Superior temporal gyrus (tissue), 1 donor: ENCODE measurements at regions not wholly inside any gene's neighbourhood (a gene's known extent, or its start where the extent isn't known, plus 50 kb on each side); places are given as distances from the start of the nearest gene placed in this dataset.
"Not testable (repeated sequence)": the region's sequence is repeated elsewhere in the genome, so short reads cannot be mapped to it uniquely, and the experiment has no call there.

Experiments
- DNase-seq: peaks from one replicate; pipeline ENCODE4 v3.0.0-alpha.2; 2016; ENCODE audit errors: extremely low spot score

- DNase-seq = no peak
These were observed 56.3 kb upstream of the ZNF92 start for GRCh38 chr7:65317372-65317771.

GRCh38 chr7:65310761-65311160 is 62.9 kb upstream of the ZNF92 start:
- no peak for DNase-seq

DNA sequence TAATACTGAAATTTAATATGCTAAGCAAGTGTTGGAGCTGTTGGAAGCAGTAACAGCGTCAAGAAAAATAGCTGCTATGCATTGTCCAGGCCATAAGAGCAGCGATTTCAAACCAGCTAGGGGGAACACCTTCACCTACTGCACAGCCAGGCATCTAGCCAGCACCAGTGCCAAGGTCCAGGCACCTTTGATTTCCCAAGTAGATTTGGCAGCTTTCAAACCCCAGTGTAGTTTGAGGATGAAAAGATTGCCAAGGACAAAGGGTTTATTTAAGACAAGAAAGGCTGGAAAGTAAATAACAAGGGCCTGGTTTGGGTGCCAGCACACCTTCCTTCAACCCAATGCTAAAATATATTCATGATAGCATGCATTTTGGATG is 65.4 kb upstream of the ZNF92 start:
- DNase-seq = no peak

GRCh38 chr7:65307651-65308299 is 65.9 kb upstream of the ZNF92 start:
- DNase-seq = peak; percentile 83

DNA sequence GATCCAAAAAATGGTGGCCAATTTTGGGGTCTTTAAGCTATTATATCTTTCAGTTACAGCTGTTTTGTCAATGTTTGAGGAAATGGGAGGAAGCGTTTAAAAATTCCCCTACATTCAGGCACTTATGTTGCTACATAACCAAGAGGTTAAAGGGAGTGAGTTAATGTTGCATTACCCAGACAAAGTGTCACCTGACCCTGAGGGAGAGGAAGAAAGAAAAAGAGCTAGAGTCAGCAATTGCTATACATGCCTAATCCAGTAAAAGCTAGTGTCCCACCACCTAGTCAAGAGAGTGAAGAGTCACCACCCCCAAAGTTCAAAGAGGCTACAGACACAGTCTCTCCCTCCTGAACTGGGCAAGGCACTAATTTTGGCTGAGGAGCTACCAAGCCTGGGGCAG is 69.5 kb upstream of the ZNF92 start:
- no peak for DNase-seq

DNA sequence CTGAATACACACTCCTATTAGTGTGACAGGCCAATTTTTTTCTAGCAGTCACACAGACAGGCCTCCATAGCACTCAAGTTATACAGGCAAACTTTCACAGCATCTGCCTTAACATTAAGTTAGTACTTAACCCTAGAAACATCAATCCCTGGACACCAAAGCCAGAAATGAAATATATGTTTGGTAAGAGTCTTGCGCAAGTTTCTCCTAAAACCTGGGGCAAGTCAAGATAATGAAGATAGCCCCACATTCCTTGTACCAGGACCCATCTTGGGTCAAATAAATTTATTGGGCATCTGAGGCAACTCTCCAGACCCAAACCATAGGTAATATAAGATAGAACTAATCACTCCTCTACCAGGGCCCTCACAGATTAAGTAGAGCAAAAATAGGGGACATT is 70.8 kb upstream of the ZNF92 start:
- DNase-seq = no peak

GRCh38 chr7:65301007-65301406 is 72.6 kb upstream of the ZNF92 start:
- no peak for DNase-seq

DNA sequence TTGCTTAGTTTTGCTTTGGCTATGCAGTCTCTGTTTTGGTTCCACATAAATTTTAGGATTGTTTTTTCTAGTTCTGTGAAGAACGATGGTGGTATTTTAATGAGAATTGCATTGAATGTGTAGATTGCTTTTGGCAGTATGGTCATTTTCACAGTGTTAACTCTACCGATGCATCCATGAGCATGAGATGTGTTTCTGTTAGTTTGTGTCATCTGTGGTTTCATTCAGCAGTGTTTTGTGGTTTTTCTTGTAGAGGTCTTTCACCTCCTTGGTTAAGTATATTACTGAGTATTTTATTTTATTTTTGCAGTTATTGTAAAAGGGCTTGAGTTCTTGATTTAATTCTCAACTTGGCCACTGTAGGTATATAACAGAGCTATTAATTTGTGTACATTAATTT is 78.2 kb upstream of the ZNF92 start:
- no peak for DNase-seq

DNA sequence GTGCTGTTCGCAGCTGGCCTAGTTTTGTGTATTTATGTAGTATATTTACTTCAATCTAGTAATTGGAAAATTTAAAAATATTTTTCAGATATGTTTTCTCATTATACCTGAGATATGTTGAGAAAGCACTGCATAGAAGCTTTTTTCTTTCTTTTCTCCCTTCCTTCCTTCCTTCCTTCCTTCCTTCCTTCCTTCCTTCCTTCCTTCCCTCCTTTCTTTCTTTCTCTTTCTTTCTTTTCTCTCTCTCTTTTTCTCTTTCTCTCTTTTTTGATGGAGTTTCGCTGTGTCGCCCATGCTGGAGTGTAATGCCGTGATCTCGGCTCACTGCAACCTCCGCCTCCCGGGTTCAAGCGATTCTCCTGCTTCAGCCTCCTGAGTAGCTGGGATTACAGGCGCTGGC is 83.3 kb upstream of the ZNF92 start:
- DNase-seq = not testable (repeated sequence)

GRCh38 chr7:65287023-65287422 is 86.6 kb upstream of the ZNF92 start:
- no peak for DNase-seq

GRCh38 chr7:65285906-65286864 is 87.5 kb upstream of the ZNF92 start:
- no peak for DNase-seq

GRCh38 chr7:65285241-65285640 is 88.4 kb upstream of the ZNF92 start:
- DNase-seq = not testable (repeated sequence)

GRCh38 chr7:65279795-65280194 is 93.9 kb upstream of the ZNF92 start:
- DNase-seq = no peak

DNA sequence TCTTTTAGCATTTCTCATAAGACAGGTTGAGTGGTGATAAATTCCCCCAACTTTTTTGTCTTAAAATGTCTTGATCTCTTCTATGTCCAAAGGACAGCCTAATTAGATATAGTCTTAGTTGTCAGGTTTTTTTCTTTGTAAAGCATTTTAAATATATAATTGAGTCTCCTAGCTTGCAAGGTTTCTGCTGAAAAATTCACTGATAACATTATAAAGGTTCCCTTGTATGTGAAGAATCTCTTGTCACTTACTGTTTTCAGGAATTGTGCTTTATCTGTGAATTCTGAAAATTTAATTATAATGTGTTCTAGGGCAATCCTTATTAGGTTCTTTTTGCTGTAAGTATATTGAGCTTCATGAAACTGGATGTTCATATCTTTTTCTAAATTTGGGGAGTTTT is 96.8 kb upstream of the ZNF92 start:
- no peak for DNase-seq

GRCh38 chr7:65271502-65271901 is 102.2 kb upstream of the ZNF92 start:
- not testable (repeated sequence) for DNase-seq

GRCh38 chr7:65269150-65269856 is 104.4 kb upstream of the ZNF92 start:
- no peak for DNase-seq

DNA sequence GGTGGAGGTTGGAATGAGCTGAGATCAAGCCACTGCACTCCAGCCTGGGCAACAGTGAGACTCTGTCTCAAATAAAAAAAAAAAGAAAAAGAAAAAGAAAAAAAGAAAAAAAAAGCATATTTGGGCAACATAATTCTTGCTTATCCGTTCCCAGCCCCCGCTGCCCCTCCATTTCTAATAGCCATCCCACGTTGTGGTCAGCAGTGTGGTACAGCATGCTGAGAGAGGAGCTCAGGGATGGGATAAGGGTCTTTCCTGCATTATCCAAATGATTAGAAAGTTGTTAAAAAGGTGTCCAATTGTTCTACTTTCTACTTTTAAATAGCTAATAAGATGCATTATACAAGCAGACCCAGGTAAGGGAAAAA is 104.9 kb upstream of the ZNF92 start:
- DNase-seq = no peak

GRCh38 chr7:65265933-65266519 is 107.6 kb upstream of the ZNF92 start:
- no peak for DNase-seq

DNA sequence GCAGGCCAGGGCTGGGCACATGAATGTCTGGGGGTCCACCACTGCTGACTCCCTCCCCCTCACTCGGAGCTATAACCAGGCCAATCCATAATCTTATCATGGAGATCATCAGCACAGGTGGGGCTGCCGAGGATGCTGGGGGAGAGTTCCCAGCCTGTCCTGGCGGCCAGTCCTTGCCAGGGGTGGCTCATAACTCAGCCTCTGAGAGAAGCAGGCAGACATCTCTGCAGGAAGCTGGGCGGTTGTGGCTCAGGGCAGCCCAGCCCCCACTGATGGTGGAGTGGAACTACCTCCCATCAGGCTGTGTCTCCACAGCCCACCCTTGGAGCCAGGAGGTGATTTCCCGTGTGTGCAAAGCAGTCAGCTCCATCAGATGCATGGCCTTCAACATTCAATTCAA is 109.4 kb upstream of the ZNF92 start:
- no peak for DNase-seq

- DNase-seq = not testable (repeated sequence)
These were observed 113.0 kb upstream of the ZNF92 start for GRCh38 chr7:65260673-65261072.

- not testable (repeated sequence) for DNase-seq
These were observed 113.7 kb upstream of the ZNF92 start for GRCh38 chr7:65259864-65260525.

DNA sequence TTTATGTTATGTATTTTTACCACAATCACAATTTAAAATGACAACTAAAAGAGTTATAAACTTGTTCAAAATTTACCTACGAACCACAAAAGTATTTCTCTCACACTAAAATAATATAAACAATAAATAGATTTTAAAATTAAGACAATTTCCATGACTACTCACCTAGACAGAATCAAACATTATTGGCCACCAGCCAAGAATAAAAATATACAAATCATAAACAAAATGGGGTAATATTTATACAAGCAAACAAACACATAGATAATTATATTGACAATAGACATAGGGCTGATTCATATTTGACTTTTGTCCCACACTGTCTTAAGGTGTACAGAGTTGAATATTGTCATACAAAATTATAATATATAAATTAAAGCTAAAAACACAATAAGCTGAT is 119.6 kb upstream of the ZNF92 start:
- no peak for DNase-seq
